Kidney (tissue), 13 donors: ENCODE measurements at regions not wholly inside any gene's neighbourhood (a gene's known extent, or its start where the extent isn't known, plus 50 kb on each side); places are given as distances from the start of the nearest gene placed in this dataset.

Source experiments
- DNase-seq, 5 donors: peaks; one replicate each; pipeline ENCODE4 v3.0.0-alpha.2; 2013 to 2020
- FAIRE-seq: peaks from 2 replicates; lab custom pipeline; 2012; peaks lifted over from hg19 to GRCh38; lab: Jason Lieb, UNC
- H3K27ac ChIP-seq, 2 donors: one replicate each; pipeline ENCODE4 v1.7.0; 2013; ENCODE audit warnings: low read depth in 2 of 2, low read length in 2 of 2, inconsistent platforms in 1 of 2
- H3K27me3 ChIP-seq: one replicate; pipeline ENCODE4 v1.7.1; 2013; ENCODE audit warnings: low read length, inconsistent platforms; ENCODE audit not compliant: control insufficient read depth, insufficient read depth
- H3K36me3 ChIP-seq, 3 donors: one replicate each; pipeline versions ENCODE4 v1.7.0 to v1.7.1; 2013; ENCODE audit warnings: low read length in 3 of 3, control low read depth in 1 of 3, inconsistent platforms in 1 of 3; ENCODE audit not compliant: insufficient read depth in 3 of 3, control insufficient read depth in 2 of 3
- H3K4me1 ChIP-seq, 3 donors: one replicate each; pipeline versions ENCODE4 v1.7.0 to v1.7.1; 2013; ENCODE audit warnings: low read length in 3 of 3, inconsistent platforms in 1 of 3, low read depth in 1 of 3; ENCODE audit not compliant: control insufficient read depth in 2 of 3, insufficient read depth in 2 of 3
- H3K4me3 ChIP-seq, 3 donors: one replicate each; pipeline versions ENCODE4 v1.7.0 to v1.8.1; 2013; ENCODE audit warnings: low read length in 3 of 3, control low read depth in 1 of 3, inconsistent platforms in 1 of 3
- H3K9ac ChIP-seq, 3 donors: one replicate each; pipeline versions ENCODE4 v1.7.0 to v1.7.1; 2013; ENCODE audit warnings: low read length in 3 of 3, control low read depth in 1 of 3, inconsistent platforms in 1 of 3
- H3K9me3 ChIP-seq, 3 donors: one replicate each; pipeline versions ENCODE4 v1.7.0 to v1.7.1; 2013; ENCODE audit warnings: low read length in 3 of 3, control low read depth in 1 of 3, inconsistent platforms in 1 of 3; ENCODE audit not compliant: control insufficient read depth in 2 of 3, insufficient read depth in 1 of 3
- CTCF ChIP-seq: IDR thresholded peaks from 3 replicates; pipeline ENCODE4 v1.5.1; 2012; ENCODE audit warnings: mild to moderate bottlenecking, moderate library complexity, borderline replicate concordance; ENCODE audit not compliant: insufficient read depth; ENCODE audit errors: extremely low read depth
- intact Hi-C: fragments of 100-400 bp; cut with DNase I; formaldehyde crosslinking; loops from one replicate; pipeline ENCODE4 v1.11.1; 2022
- donor health status: control.
- donor health status: control.
- donor health status: control.
- donor health status: control.
- donor health status: control.
- donor health status: DM: yes; HTN: yes; CAD: no.
- donor health status: Normal renal cell carcinoma (clear cell type).

- Histone ChIP-seq H3K9me3 (peaks cover 0 to 14% (median 0%) of the 10 kb centered on the region in 3 donors), H3K9ac (no peak overlapping the region), H3K27me3 (no peaks in the 10 kb centered on the region), H3K4me3 (no peak overlapping the region), H3K4me1 (no peaks in the 10 kb centered on the region), H3K27ac (no peak overlapping the region), H3K36me3 (no peaks in the 10 kb centered on the region)
- no peak for DNase-seq
- intact Hi-C loops, result no loop called here
- FAIRE-seq, result no peak
- no peak for TF ChIP-seq CTCF
These were observed 593.1 kb upstream of the NECTIN3 start for GRCh38 chr3:110478377-110479054.

DNA sequence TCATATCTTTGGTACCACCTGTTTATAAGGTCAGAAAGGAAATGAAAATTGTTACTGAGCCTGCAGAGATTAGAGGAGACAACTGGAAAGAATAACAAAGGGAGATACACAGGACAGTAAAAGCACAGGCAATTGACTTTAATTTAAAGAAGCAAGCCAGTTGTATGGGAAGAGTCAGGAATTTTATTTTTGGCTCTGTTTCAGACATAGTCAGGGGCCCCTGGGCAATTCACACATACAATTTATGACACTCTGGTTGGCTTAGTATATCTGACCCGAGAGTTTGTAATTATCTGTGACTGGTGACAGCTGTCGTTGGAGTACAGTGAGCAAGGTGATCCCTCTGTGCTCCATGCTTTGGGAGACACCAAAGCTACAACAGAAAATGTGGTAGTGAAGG is 591.9 kb upstream of the NECTIN3 start:
- H3K27ac ChIP-seq, result no peak overlapping the region
- no peak overlapping the region for H3K4me3 ChIP-seq
- DNase-seq (peak in 3 of 5 donors; percentile 35 to 51 (median 44)), FAIRE-seq (no peak)
- H3K9ac ChIP-seq, result no peak overlapping the region
- peaks cover 0 to 19% (median 0%) of the 10 kb centered on the region in 3 donors for H3K9me3 ChIP-seq
- intact Hi-C loops, result no loop called here
- no peaks in the 10 kb centered on the region for H3K4me1 ChIP-seq
- H3K27me3 ChIP-seq, result no peaks in the 10 kb centered on the region
- TF ChIP-seq CTCF, result no peak
- no peaks in the 10 kb centered on the region for H3K36me3 ChIP-seq

DNA sequence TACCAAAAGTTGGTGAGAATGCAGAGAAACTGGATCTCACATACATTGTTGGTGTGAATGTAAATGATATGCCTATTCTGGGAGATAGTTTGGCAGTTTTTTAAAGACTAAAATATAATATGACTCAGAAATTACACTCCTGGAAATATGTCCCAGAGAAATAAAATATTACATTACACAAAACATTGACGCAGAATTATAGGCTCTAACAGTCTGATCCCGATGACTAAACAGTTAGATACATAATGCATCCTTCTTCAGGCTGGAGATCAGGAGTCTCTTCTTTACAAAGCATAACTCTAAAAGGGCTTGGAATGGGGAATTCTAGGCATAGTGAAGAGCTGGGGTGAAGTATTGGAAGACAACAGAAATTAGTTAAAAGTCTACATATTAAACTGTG is 586.2 kb upstream of the NECTIN3 start:
- no peaks in the 10 kb centered on the region for H3K27me3 ChIP-seq
- H3K36me3 ChIP-seq, result no peaks in the 10 kb centered on the region
- DNase-seq, result no peak
- H3K4me1 ChIP-seq, result no peaks in the 10 kb centered on the region
- FAIRE-seq, result no peak
- H3K9me3 ChIP-seq, result peaks cover 0 to 38% (median 0%) of the 10 kb centered on the region in 3 donors
- intact Hi-C loops, result no loop called here
- TF ChIP-seq CTCF, result no peak
- H3K9ac ChIP-seq, result no peak overlapping the region
- no peak overlapping the region for H3K27ac ChIP-seq
- H3K4me3 ChIP-seq, result no peak overlapping the region

- DNase-seq, result no peak
- H3K36me3 ChIP-seq, result no peaks in the 10 kb centered on the region
- TF ChIP-seq CTCF, result no peak
- no peaks in the 10 kb centered on the region for H3K27me3 ChIP-seq
- no peak for FAIRE-seq
- H3K4me1 ChIP-seq, result no peaks in the 10 kb centered on the region
- peaks cover 0 to 28% (median 0%) of the 10 kb centered on the region in 3 donors for H3K9me3 ChIP-seq
- intact Hi-C loops, result no loop called here
- H3K9ac ChIP-seq, result no peak overlapping the region
- H3K4me3 ChIP-seq, result no peak overlapping the region
- H3K27ac ChIP-seq, result no peak overlapping the region
These were observed 583.8 kb upstream of the NECTIN3 start for GRCh38 chr3:110487840-110488239.
